ENCODE measurements at regions not wholly inside any gene's neighbourhood (a gene's known extent, or its start where the extent isn't known, plus 50 kb on each side); places are given as distances from the start of the nearest gene placed in this dataset.

DNA sequence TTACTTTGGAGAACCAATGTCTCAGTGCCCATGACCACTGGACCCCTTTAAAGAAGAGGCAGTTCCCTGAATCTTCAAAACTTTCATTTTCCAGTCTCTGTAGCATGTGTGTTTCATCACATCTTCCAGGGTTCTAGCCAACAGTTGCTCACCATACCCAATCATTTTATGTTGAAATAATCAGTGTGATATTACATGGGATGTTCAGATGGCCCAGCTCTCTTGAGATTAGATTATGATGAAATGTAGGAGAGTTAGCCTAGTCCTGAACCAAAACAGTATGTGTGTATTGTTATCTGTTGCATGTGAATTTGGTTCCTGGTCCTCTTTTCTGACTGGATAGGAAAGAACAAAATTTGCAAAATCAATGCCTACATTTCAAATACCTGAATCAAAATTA, 144.5 kb downstream of the ANKRD7 start:
- TF ChIP-seq, protein P1, sequence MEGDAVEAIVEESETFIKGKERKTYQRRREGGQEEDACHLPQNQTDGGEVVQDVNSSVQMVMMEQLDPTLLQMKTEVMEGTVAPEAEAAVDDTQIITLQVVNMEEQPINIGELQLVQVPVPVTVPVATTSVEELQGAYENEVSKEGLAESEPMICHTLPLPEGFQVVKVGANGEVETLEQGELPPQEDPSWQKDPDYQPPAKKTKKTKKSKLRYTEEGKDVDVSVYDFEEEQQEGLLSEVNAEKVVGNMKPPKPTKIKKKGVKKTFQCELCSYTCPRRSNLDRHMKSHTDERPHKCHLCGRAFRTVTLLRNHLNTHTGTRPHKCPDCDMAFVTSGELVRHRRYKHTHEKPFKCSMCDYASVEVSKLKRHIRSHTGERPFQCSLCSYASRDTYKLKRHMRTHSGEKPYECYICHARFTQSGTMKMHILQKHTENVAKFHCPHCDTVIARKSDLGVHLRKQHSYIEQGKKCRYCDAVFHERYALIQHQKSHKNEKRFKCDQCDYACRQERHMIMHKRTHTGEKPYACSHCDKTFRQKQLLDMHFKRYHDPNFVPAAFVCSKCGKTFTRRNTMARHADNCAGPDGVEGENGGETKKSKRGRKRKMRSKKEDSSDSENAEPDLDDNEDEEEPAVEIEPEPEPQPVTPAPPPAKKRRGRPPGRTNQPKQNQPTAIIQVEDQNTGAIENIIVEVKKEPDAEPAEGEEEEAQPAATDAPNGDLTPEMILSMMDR (IDR thresholded peaks at IDR 0.05) = no peak
- TF ChIP-seq POLR2A (IDR thresholded peaks at IDR 0.05) (no peak), POLR2AphosphoS5 (IDR thresholded peaks at IDR 0.05) (no peak)

Measured in breast epithelium (tissue), 3 donors.